MM.1S (cell line): ENCODE measurements at regions not wholly inside any gene's neighbourhood (a gene's known extent, or its start where the extent isn't known, plus 50 kb on each side); places are given as distances from the start of the nearest gene placed in this dataset.

Source experiments
- EZH2 ChIP-seq: fragments of 300-600 bp; sonication (generic); optimal IDR thresholded peaks from 2 replicates; pipeline ENCODE3; 2017; ENCODE audit warnings: low read depth, mild to moderate bottlenecking, antibody characterized with exemption, low read length, mixed read lengths
- TF ChIP-seq, protein P1 (sequence below): fragments of 300-600 bp; sonication (generic); IDR thresholded peaks from 2 replicates; pipeline ENCODE4 v1.5.1; 2016; ENCODE audit warnings: antibody characterized with exemption, low read length, mixed read lengths

DNA sequence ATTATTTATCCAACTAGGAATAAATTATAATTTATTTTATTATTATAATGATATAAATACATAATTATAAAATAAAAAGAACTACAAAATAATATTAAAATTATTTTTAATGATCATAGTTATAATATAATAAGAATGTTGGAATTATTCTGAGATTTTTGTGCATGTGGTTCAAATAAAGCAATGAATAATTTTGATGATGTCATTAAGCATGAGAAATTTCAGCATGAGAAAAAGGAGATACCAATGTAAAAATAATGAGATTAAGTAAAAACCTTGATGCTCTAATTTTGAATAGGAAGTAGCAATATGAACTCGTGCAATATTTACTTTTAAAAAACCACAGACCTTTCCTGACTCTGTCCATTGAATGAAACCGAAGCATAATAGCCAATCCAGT lies 181.8 kb upstream of the MTNR1B start:
- TF ChIP-seq, protein P1, sequence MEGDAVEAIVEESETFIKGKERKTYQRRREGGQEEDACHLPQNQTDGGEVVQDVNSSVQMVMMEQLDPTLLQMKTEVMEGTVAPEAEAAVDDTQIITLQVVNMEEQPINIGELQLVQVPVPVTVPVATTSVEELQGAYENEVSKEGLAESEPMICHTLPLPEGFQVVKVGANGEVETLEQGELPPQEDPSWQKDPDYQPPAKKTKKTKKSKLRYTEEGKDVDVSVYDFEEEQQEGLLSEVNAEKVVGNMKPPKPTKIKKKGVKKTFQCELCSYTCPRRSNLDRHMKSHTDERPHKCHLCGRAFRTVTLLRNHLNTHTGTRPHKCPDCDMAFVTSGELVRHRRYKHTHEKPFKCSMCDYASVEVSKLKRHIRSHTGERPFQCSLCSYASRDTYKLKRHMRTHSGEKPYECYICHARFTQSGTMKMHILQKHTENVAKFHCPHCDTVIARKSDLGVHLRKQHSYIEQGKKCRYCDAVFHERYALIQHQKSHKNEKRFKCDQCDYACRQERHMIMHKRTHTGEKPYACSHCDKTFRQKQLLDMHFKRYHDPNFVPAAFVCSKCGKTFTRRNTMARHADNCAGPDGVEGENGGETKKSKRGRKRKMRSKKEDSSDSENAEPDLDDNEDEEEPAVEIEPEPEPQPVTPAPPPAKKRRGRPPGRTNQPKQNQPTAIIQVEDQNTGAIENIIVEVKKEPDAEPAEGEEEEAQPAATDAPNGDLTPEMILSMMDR, result no peak
- TF ChIP-seq EZH2, result no peak
